CD4-positive, alpha-beta T cell (primary cell): ENCODE measurements at regions not wholly inside any gene's neighbourhood (a gene's known extent, or its start where the extent isn't known, plus 50 kb on each side); places are given as distances from the start of the nearest gene placed in this dataset.

ENCODE experiments used
- ATAC-seq: fragments of 200-7000 bp; cut with Tn5 transposase; one replicate; pipeline ENCODE4 v1.10.0; 2022; ENCODE audit warnings: mild to moderate bottlenecking; ENCODE audit not compliant: poor library complexity
- CTCF ChIA-PET: fragments of 350-600 bp; sonication (Branson Sonifier 250); formaldehyde crosslinking; loops from one replicate; lab custom pipeline; 2021; ENCODE audit warnings: antibody characterized with exemption, inconsistent platforms; lab: Charles Lee
- POLR2A ChIA-PET: fragments of 350-600 bp; sonication (Branson Sonifier 250); formaldehyde crosslinking; loops from one replicate; lab custom pipeline; 2021; ENCODE audit warnings: antibody characterized with exemption, inconsistent platforms; lab: Charles Lee
- DNase-seq, 14 experiments: peaks; one replicate each; pipeline ENCODE4 v3.0.0-alpha.2; 2013 to 2020; ENCODE audit warnings: mixed read lengths in 2 of 14
- H3K27ac ChIP-seq, 2 donors: one replicate each; pipeline versions ENCODE4 v1.5.1 to v1.7.0; 2013; ENCODE audit warnings: low read length in 2 of 2, low read depth in 1 of 2, mild to moderate bottlenecking in 1 of 2
- H3K27me3 ChIP-seq, 2 experiments: 1 replicate in 1 of 2; 2 replicates in 1 of 2; pipeline versions ENCODE4 v1.6.1 to v1.7.0; 2013; ENCODE audit warnings: low read length in 2 of 2, control low read depth in 1 of 2, mild to moderate bottlenecking in 1 of 2, moderate library complexity in 1 of 2; ENCODE audit not compliant: insufficient read depth in 2 of 2, control insufficient read depth in 1 of 2
- H3K36me3 ChIP-seq: one replicate; pipeline ENCODE4 v1.6.1; 2013; ENCODE audit warnings: low read length, control low read depth; ENCODE audit not compliant: insufficient read depth
- H3K4me1 ChIP-seq: one replicate; pipeline ENCODE4 v1.6.1; 2013; ENCODE audit warnings: low read length, control low read depth; ENCODE audit not compliant: insufficient read depth
- H3K4me3 ChIP-seq: one replicate; pipeline ENCODE4 v1.5.1; 2013; ENCODE audit warnings: mild to moderate bottlenecking, low read length, moderate library complexity
- H3K9me3 ChIP-seq, 2 experiments: 1 replicate in 1 of 2; 2 replicates in 1 of 2; pipeline versions ENCODE4 v1.6.1 to v1.7.0; 2013; ENCODE audit warnings: low read length in 2 of 2, mild to moderate bottlenecking in 2 of 2, control low read depth in 1 of 2, moderate library complexity in 1 of 2; ENCODE audit not compliant: control insufficient read depth in 1 of 2, insufficient read depth in 1 of 2
- H3K27ac Mint-ChIP-seq: one replicate; pipeline ENCODE4 v1.8.0; 2020; ENCODE audit warnings: mixed read lengths
- H3K27me3 Mint-ChIP-seq: one replicate; pipeline ENCODE4 v1.8.0; 2021; ENCODE audit warnings: mixed read lengths
- H3K36me3 Mint-ChIP-seq: one replicate; pipeline ENCODE4 v1.8.0; 2021; ENCODE audit warnings: low read depth, mixed read lengths
- H3K4me1 Mint-ChIP-seq: one replicate; pipeline ENCODE4 v1.8.0; 2021; ENCODE audit warnings: low read depth, mixed read lengths
- H3K4me3 Mint-ChIP-seq: one replicate; pipeline ENCODE4 v1.8.0; 2020; ENCODE audit warnings: mild to moderate bottlenecking, mixed read lengths
- H3K9me3 Mint-ChIP-seq: one replicate; pipeline ENCODE4 v1.8.0; 2020; ENCODE audit warnings: mixed read lengths
- CTCF ChIP-seq: fragments of 200-600 bp; IDR thresholded peaks from one replicate; pipeline ENCODE4 v1.8.0; 2022; ENCODE audit warnings: antibody characterized with exemption, mild to moderate bottlenecking
- intact Hi-C, 2 experiments: fragments of 100-400 bp; cut with DNase I in 1 of 2; cut with micrococcal nuclease in 1 of 2; formaldehyde crosslinking; loops; one replicate each; pipeline versions ENCODE4 v1.15.1 to v1.9.0; 2023 to 2025; cut with DNase I, micrococcal nuclease

GRCh38 chr14:80055667-80056496 is 155.4 kb downstream of the DIO2 start:
- POLR2A ChIA-PET = no interaction called here
- intact Hi-C loops = no loop called here
- Mint-ChIP-seq H3K9me3 (no peaks in the 10 kb centered on the region), H3K36me3 (no peaks in the 10 kb centered on the region), H3K27ac (no peak overlapping the region), H3K4me1 (no peaks in the 10 kb centered on the region), H3K27me3 (no peaks in the 10 kb centered on the region), H3K4me3 (no peak overlapping the region)
- no peaks in the 10 kb centered on the region for H3K4me1 ChIP-seq
- H3K36me3 ChIP-seq = no peaks in the 10 kb centered on the region
- CTCF ChIA-PET = no interaction called here
- H3K27ac ChIP-seq = no peak overlapping the region
- DNase-seq (peak in 1 of 14 experiments; percentile 1), ATAC-seq (no peak)
- no peaks in the 10 kb centered on the region for H3K27me3 ChIP-seq
- H3K9me3 ChIP-seq = no peaks in the 10 kb centered on the region
- H3K4me3 ChIP-seq = no peak overlapping the region
- TF ChIP-seq CTCF = no peak

GRCh38 chr14:80055226-80055625 is 156.1 kb downstream of the DIO2 start:
- ATAC-seq (no peak), DNase-seq (no peak)
- Histone ChIP-seq H3K27ac (no peak overlapping the region), H3K27me3 (no peaks in the 10 kb centered on the region), H3K36me3 (no peaks in the 10 kb centered on the region), H3K9me3 (no peaks in the 10 kb centered on the region), H3K4me3 (no peak overlapping the region), H3K4me1 (no peaks in the 10 kb centered on the region)
- H3K36me3 Mint-ChIP-seq = no peaks in the 10 kb centered on the region
- POLR2A ChIA-PET = no interaction called here
- no peaks in the 10 kb centered on the region for H3K4me1 Mint-ChIP-seq
- no peak for TF ChIP-seq CTCF
- no peak overlapping the region for H3K27ac Mint-ChIP-seq
- no peak overlapping the region for H3K4me3 Mint-ChIP-seq
- intact Hi-C loops = no loop called here
- CTCF ChIA-PET = no interaction called here
- peaks cover 2% of the 10 kb centered on the region for H3K9me3 Mint-ChIP-seq
- H3K27me3 Mint-ChIP-seq = no peaks in the 10 kb centered on the region

GRCh38 chr14:80054020-80054419 is 157.3 kb downstream of the DIO2 start:
- Mint-ChIP-seq H3K4me1 (no peaks in the 10 kb centered on the region), H3K9me3 (peaks cover 2% of the 10 kb centered on the region), H3K36me3 (no peaks in the 10 kb centered on the region), H3K27ac (no peak overlapping the region), H3K4me3 (no peak overlapping the region), H3K27me3 (no peaks in the 10 kb centered on the region)
- ATAC-seq (no peak), DNase-seq (no peak)
- no peaks in the 10 kb centered on the region for H3K36me3 ChIP-seq
- H3K9me3 ChIP-seq = no peaks in the 10 kb centered on the region
- H3K4me3 ChIP-seq = no peak overlapping the region
- no peak overlapping the region for H3K27ac ChIP-seq
- no peak for TF ChIP-seq CTCF
- POLR2A ChIA-PET = no interaction called here
- no peaks in the 10 kb centered on the region for H3K4me1 ChIP-seq
- H3K27me3 ChIP-seq = no peaks in the 10 kb centered on the region
- CTCF ChIA-PET = no interaction called here
- intact Hi-C loops = no loop called here
